ENCODE measurements at regions not wholly inside any gene's neighbourhood (a gene's known extent, or its start where the extent isn't known, plus 50 kb on each side); places are given as distances from the start of the nearest gene placed in this dataset.

- BruUV-seq (replicated peaks) = no TSS peak
- no peak overlapping the region for H3K4me3 ChIP-seq
- no peaks in the 10 kb centered on the region; the same call in 1 of the 2 replicates for H3K9me3 ChIP-seq (ENCODE audit: insufficient read depth, low read depth)
- no peak overlapping the region for H3K27ac ChIP-seq
- TF ChIP-seq EZH2 (IDR thresholded peaks at IDR 0.05; ENCODE audit: low read depth) = no peak
- TF ChIP-seq, protein P1, sequence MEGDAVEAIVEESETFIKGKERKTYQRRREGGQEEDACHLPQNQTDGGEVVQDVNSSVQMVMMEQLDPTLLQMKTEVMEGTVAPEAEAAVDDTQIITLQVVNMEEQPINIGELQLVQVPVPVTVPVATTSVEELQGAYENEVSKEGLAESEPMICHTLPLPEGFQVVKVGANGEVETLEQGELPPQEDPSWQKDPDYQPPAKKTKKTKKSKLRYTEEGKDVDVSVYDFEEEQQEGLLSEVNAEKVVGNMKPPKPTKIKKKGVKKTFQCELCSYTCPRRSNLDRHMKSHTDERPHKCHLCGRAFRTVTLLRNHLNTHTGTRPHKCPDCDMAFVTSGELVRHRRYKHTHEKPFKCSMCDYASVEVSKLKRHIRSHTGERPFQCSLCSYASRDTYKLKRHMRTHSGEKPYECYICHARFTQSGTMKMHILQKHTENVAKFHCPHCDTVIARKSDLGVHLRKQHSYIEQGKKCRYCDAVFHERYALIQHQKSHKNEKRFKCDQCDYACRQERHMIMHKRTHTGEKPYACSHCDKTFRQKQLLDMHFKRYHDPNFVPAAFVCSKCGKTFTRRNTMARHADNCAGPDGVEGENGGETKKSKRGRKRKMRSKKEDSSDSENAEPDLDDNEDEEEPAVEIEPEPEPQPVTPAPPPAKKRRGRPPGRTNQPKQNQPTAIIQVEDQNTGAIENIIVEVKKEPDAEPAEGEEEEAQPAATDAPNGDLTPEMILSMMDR (conservative IDR thresholded peaks at IDR 0.05) = no peak
- H3F3A ChIP-seq (ENCODE audit: insufficient read depth, low read depth) = no peaks in the 10 kb centered on the region
- DNase-seq = no peak
- H4K20me1 ChIP-seq (ENCODE audit: insufficient read depth) = no peaks in the 10 kb centered on the region
- ChIA-PET CTCF (no interaction called here), POLR2A (ENCODE audit: unreplicated experiment) (no interaction called here)
- H3K27me3 ChIP-seq (ENCODE audit: insufficient read depth, low read depth) = peaks cover 100% of the 10 kb centered on the region
- H3K79me2 ChIP-seq (ENCODE audit: low read depth) = no peaks in the 10 kb centered on the region
- H3K4me2 ChIP-seq = no peak overlapping the region
- H3K4me1 ChIP-seq (replicated peaks; ENCODE audit: insufficient read depth) = no peaks in the 10 kb centered on the region
- no peaks in the 10 kb centered on the region for H3K36me3 ChIP-seq (ENCODE audit: low read depth)
- no peaks in the 10 kb centered on the region for H3K9me2 ChIP-seq (ENCODE audit: insufficient read depth)
- intact Hi-C loops (cut with micrococcal nuclease; ENCODE audit: unreplicated experiment) = no loop called here
- H2AFZ ChIP-seq = no peak overlapping the region
These were observed 161.7 kb downstream of the TEX29 start for GRCh38 chr13:111482126-111482525.

DNA sequence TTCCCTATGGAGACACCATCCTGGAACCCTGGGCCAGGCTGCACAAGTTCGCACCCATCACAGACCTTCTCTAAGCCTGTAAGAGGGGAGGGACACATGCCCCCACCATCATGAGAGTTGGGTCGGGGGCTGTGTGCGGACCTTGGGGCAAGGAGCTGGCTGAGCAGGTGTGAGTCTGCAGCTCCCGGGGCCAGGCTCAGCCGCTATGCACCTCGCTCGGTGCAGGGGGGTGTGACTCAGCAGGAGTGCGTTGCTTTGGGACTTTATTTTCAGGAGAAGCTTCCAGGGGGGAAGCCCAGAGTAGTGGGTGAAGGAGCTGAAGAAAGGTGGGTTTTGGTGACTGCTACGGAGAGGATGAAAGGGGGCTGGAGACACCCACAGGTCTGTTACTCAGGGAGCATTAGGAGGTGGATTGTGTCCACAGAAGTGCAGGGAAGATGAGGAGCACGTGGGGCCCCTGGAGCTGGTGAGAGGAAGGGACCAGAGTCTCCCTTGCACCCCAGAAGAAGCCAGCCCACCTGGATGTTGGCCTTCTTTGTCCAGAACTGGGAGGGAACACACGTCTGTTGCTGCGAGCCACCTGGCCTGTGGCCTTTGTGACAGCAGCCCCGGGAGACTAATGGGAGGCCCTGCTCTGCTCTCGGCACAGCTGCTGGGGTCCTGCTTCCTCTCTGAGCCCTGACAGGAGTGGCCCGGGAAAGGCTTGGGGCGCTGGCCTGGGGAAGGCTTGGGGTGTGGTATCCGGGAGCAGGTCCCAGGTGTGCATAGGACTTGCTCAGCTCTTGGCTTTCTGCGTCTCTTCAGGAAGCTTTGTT lies 162.6 kb downstream of the TEX29 start:
- Histone ChIP-seq H3K4me1 (replicated peaks; ENCODE audit: insufficient read depth) (no peaks in the 10 kb centered on the region), H4K20me1 (ENCODE audit: insufficient read depth) (no peaks in the 10 kb centered on the region), H3K27ac (no peak overlapping the region), H2AFZ (no peak overlapping the region), H3K4me2 (no peak overlapping the region), H3K27me3 (ENCODE audit: insufficient read depth, low read depth) (peaks cover 100% of the 10 kb centered on the region), H3K36me3 (ENCODE audit: low read depth) (no peaks in the 10 kb centered on the region), H3K79me2 (ENCODE audit: low read depth) (no peaks in the 10 kb centered on the region), H3K4me3 (no peak overlapping the region), H3K9me2 (ENCODE audit: insufficient read depth) (no peaks in the 10 kb centered on the region), H3K9me3 (ENCODE audit: insufficient read depth, low read depth) (no peaks in the 10 kb centered on the region; the same call in 1 of the 2 replicates), H3F3A (ENCODE audit: insufficient read depth, low read depth) (no peaks in the 10 kb centered on the region)
- DNase-seq = no peak
- BruUV-seq (replicated peaks) = no TSS peak
- TF ChIP-seq, protein P1 (conservative IDR thresholded peaks at IDR 0.05) = no peak
- TF ChIP-seq EZH2 (IDR thresholded peaks at IDR 0.05; ENCODE audit: low read depth) = no peak
- ChIA-PET POLR2A (ENCODE audit: unreplicated experiment) (no interaction called here), CTCF (no interaction called here)
- intact Hi-C loops (cut with micrococcal nuclease; ENCODE audit: unreplicated experiment) = no loop called here

- DNase-seq = no peak
- no peak overlapping the region for H3K4me3 ChIP-seq
- H3K27me3 ChIP-seq (ENCODE audit: insufficient read depth, low read depth) = peaks cover 100% of the 10 kb centered on the region
- TF ChIP-seq, protein P1 (conservative IDR thresholded peaks at IDR 0.05) = no peak
- no peak for TF ChIP-seq EZH2 (IDR thresholded peaks at IDR 0.05; ENCODE audit: low read depth)
- CTCF ChIA-PET = no interaction called here
- 0 out of 2 replicates have a peak, but pooled peaks cover 3% of the 10 kb centered on the region for H4K20me1 ChIP-seq (ENCODE audit: insufficient read depth)
- no peaks in the 10 kb centered on the region for H3K4me1 ChIP-seq (replicated peaks; ENCODE audit: insufficient read depth)
- H3K79me2 ChIP-seq (ENCODE audit: low read depth) = no peaks in the 10 kb centered on the region
- H3K27ac ChIP-seq = no peak overlapping the region
- intact Hi-C loops (cut with micrococcal nuclease; ENCODE audit: unreplicated experiment) = no loop called here
- H3F3A ChIP-seq (ENCODE audit: insufficient read depth, low read depth) = no peaks in the 10 kb centered on the region
- no peaks in the 10 kb centered on the region for H3K9me2 ChIP-seq (ENCODE audit: insufficient read depth)
- BruUV-seq (replicated peaks) = no TSS peak
- no peak overlapping the region for H3K4me2 ChIP-seq
- no peaks in the 10 kb centered on the region; the same call in 1 of the 2 replicates for H3K9me3 ChIP-seq (ENCODE audit: insufficient read depth, low read depth)
- H2AFZ ChIP-seq = no peak overlapping the region
- POLR2A ChIA-PET (ENCODE audit: unreplicated experiment) = no interaction called here
- H3K36me3 ChIP-seq (ENCODE audit: low read depth) = no peaks in the 10 kb centered on the region
These were observed 163.2 kb downstream of the TEX29 start for GRCh38 chr13:111483621-111483987.

Data from PC-9 (cell line).